ENCODE measurements at regions not wholly inside any gene's neighbourhood (a gene's known extent, or its start where the extent isn't known, plus 50 kb on each side); places are given as distances from the start of the nearest gene placed in this dataset.

GRCh38 chr2:4354678-4355077 lies 651.3 kb downstream of the DCDC2C start:
- ATAC-seq, result no peak

GRCh38 chr2:4356109-4356508 lies 652.7 kb downstream of the DCDC2C start:
- no peaks in the 10 kb centered on the region for H3K4me1 ChIP-seq (ENCODE audit: low read depth)
- no peaks in the 10 kb centered on the region for H3K36me3 ChIP-seq (ENCODE audit: low read depth)
- H3K9me3 ChIP-seq, result peaks cover 50% of the 10 kb centered on the region
- TF ChIP-seq CTCF (IDR thresholded peaks at IDR 0.05), result no peak
- intact Hi-C loops (cut with DNase I, micrococcal nuclease), result no loop called here
- ATAC-seq (no peak), DNase-seq (no peak)
- H3K4me3 ChIP-seq, result no peak overlapping the region

More at GRCh38 chr2:4354678-4355077, 651.3 kb downstream of the DCDC2C start:
- H3K4me3 ChIP-seq, result no peak overlapping the region
- DNase-seq, result no peak
- H3K4me1 ChIP-seq (ENCODE audit: low read depth), result no peaks in the 10 kb centered on the region
- no peaks in the 10 kb centered on the region for H3K36me3 ChIP-seq (ENCODE audit: low read depth)
- no peak for TF ChIP-seq CTCF (IDR thresholded peaks at IDR 0.05)
- peaks cover 44% of the 10 kb centered on the region for H3K9me3 ChIP-seq
- intact Hi-C loops (cut with DNase I, micrococcal nuclease), result no loop called here

- TF ChIP-seq CTCF (IDR thresholded peaks at IDR 0.05), result no peak
- DNase-seq (no peak), ATAC-seq (no peak)
- intact Hi-C loops (cut with DNase I, micrococcal nuclease), result no loop called here
- no peaks in the 10 kb centered on the region for H3K36me3 ChIP-seq (ENCODE audit: low read depth)
- H3K4me1 ChIP-seq (ENCODE audit: low read depth), result no peaks in the 10 kb centered on the region
- H3K4me3 ChIP-seq, result no peak overlapping the region
- peaks cover 54% of the 10 kb centered on the region for H3K9me3 ChIP-seq
Observed at GRCh38 chr2:4356541-4356940, 653.2 kb downstream of the DCDC2C start.

- Histone ChIP-seq H3K9me3 (peaks cover 60% of the 10 kb centered on the region), H3K4me1 (ENCODE audit: low read depth) (no peaks in the 10 kb centered on the region), H3K36me3 (ENCODE audit: low read depth) (no peaks in the 10 kb centered on the region), H3K4me3 (no peak overlapping the region)
- intact Hi-C loops (cut with DNase I, micrococcal nuclease), result no loop called here
- TF ChIP-seq CTCF (IDR thresholded peaks at IDR 0.05), result no peak
- ATAC-seq (no peak), DNase-seq (no peak)
Observed at GRCh38 chr2:4357121-4357520, 653.7 kb downstream of the DCDC2C start.

- Histone ChIP-seq H3K4me3 (no peak overlapping the region), H3K9me3 (peaks cover 55% of the 10 kb centered on the region), H3K4me1 (ENCODE audit: low read depth) (no peaks in the 10 kb centered on the region), H3K36me3 (ENCODE audit: low read depth) (no peaks in the 10 kb centered on the region)
- intact Hi-C loops (cut with DNase I, micrococcal nuclease), result no loop called here
- no peak for DNase-seq
- TF ChIP-seq CTCF (IDR thresholded peaks at IDR 0.05), result no peak
- ATAC-seq, result no peak
Observed at GRCh38 chr2:4358837-4359236, 655.5 kb downstream of the DCDC2C start.

GRCh38 chr2:4368907-4369306 lies 665.5 kb downstream of the DCDC2C start:
- intact Hi-C loops (cut with DNase I, micrococcal nuclease), result no loop called here
- TF ChIP-seq CTCF (IDR thresholded peaks at IDR 0.05), result no peak
- Histone ChIP-seq H3K4me1 (ENCODE audit: low read depth) (no peaks in the 10 kb centered on the region), H3K9me3 (peaks cover 75% of the 10 kb centered on the region), H3K4me3 (no peak overlapping the region), H3K36me3 (ENCODE audit: low read depth) (no peaks in the 10 kb centered on the region)
- ATAC-seq (no peak), DNase-seq (no peak)
